ENCODE measurements at regions not wholly inside any gene's neighbourhood (a gene's known extent, or its start where the extent isn't known, plus 50 kb on each side); places are given as distances from the start of the nearest gene placed in this dataset.

DNA sequence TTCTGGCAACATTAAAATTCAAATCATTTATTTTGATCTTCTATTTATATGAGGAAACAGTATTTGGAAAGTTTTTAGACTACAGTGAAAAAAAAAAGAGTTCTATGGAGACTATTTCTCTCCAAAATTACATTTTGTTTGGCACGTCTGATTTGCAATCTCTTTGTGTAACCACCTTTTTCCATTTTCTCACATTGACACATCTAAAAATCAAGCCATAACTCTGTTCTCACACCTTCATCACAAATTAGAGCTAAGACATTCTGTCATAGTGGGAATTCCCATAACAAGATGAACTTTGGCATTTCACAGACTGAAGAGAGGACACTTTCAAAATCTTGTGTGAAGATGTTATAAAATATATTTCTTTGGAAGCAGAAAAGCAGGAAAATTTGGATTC lies 468.9 kb downstream of the GRIA2 start:
- no peak for TF ChIP-seq POLR2A (IDR thresholded peaks at IDR 0.05)
- TF ChIP-seq, protein P1, sequence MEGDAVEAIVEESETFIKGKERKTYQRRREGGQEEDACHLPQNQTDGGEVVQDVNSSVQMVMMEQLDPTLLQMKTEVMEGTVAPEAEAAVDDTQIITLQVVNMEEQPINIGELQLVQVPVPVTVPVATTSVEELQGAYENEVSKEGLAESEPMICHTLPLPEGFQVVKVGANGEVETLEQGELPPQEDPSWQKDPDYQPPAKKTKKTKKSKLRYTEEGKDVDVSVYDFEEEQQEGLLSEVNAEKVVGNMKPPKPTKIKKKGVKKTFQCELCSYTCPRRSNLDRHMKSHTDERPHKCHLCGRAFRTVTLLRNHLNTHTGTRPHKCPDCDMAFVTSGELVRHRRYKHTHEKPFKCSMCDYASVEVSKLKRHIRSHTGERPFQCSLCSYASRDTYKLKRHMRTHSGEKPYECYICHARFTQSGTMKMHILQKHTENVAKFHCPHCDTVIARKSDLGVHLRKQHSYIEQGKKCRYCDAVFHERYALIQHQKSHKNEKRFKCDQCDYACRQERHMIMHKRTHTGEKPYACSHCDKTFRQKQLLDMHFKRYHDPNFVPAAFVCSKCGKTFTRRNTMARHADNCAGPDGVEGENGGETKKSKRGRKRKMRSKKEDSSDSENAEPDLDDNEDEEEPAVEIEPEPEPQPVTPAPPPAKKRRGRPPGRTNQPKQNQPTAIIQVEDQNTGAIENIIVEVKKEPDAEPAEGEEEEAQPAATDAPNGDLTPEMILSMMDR (IDR thresholded peaks at IDR 0.05), result no peak

Data from lower leg skin (tissue), 3 donors.